DMS53 treated with DMSO at 0.1 percent for 48 hours (cell line): ENCODE measurements at regions not wholly inside any gene's neighbourhood (a gene's known extent, or its start where the extent isn't known, plus 50 kb on each side); places are given as distances from the start of the nearest gene placed in this dataset.

Experiments
- DNase-seq: peaks from one replicate; lab custom pipeline; 2025; ENCODE audit not compliant: unreplicated experiment; lab: John Stamatoyannopoulos, UW

- no peak for DNase-seq
Observed at GRCh38 chr1:234975941-234976860, 152.4 kb downstream of the TOMM20 start.

GRCh38 chr1:234975122-234975940 is 153.3 kb downstream of the TOMM20 start:
- DNase-seq, result peak; percentile 99

GRCh38 chr1:234973426-234974250 is 155.0 kb downstream of the TOMM20 start:
- DNase-seq, result peak; percentile 89

GRCh38 chr1:234972411-234973191 is 156.0 kb downstream of the TOMM20 start:
- DNase-seq, result no peak

- DNase-seq, result no peak
Observed at GRCh38 chr1:234971586-234972297, 156.9 kb downstream of the TOMM20 start.

GRCh38 chr1:234970731-234971476 is 157.7 kb downstream of the TOMM20 start:
- DNase-seq, result no peak

- no peak for DNase-seq
Observed at GRCh38 chr1:234970401-234970730, 158.3 kb downstream of the TOMM20 start.

- peak; percentile 62 for DNase-seq
Observed at GRCh38 chr1:234969581-234970400, 158.8 kb downstream of the TOMM20 start.

GRCh38 chr1:234969011-234969441 is 159.6 kb downstream of the TOMM20 start:
- DNase-seq, result peak; percentile 91

- DNase-seq, result peak; percentile 45
Observed at GRCh38 chr1:234968451-234968850, 160.2 kb downstream of the TOMM20 start.

GRCh38 chr1:234967121-234967520 is 161.5 kb downstream of the TOMM20 start:
- no peak for DNase-seq

GRCh38 chr1:234965111-234965510 is 163.5 kb downstream of the TOMM20 start:
- no peak for DNase-seq

- peak; percentile 58 for DNase-seq
Observed at GRCh38 chr1:234963904-234964702, 164.5 kb downstream of the TOMM20 start.

GRCh38 chr1:234963180-234963903 is 165.3 kb downstream of the TOMM20 start:
- peak; percentile 68 for DNase-seq

GRCh38 chr1:234962340-234962989 is 166.2 kb downstream of the TOMM20 start:
- peak; percentile 59 for DNase-seq
